ENCODE measurements at regions not wholly inside any gene's neighbourhood (a gene's known extent, or its start where the extent isn't known, plus 50 kb on each side); places are given as distances from the start of the nearest gene placed in this dataset.

DNA sequence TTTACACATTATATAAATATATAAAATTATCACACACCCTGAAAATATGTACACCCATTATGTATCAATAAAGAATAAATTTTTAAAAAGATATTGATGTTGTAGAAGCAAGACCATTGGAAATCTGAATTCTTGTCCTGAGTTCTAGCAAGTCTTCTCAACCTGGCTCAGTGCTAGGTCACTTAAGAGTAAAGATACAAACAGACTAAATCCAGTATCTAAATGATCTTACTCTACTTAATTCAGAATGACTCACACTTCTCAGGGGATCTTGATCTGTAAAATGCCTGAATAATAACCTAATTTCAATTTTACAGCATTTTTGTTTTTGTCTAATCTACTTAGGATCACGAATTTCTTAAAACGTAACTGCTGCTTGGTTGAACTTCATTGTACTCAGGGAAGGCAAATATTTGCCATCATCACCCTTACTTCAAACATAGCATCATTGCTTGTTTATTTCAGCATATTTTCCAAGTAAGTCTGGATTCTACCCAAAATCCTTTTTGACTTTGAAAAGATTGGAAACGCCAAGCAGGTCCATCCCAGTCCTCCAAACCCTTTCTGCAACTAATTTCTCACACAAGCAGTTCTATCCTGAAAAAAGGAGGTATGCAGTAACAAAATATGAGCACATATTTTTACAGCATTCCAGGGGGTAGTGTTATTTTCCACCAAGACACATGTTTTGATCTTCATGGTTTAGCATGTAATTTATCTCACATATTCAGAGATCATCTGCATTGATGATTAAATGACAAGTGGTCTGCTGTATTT is 582.6 kb downstream of the PSAT1 start:
- no peak for TF ChIP-seq GATA2 (IDR thresholded peaks at IDR 0.05; ENCODE audit: low read depth, low read length)
- TF ChIP-seq GATA3 (IDR thresholded peaks at IDR 0.05; ENCODE audit: low read depth, low read length) = no peak

Data from SH-SY5Y (cell line).